Activated CD8-positive, alpha-beta memory T cell treated with anti-CD3 and anti-CD28 coated beads, Interleukin-2, amount 50 U/mL, for 24 hours (primary cell): ENCODE measurements at regions not wholly inside any gene's neighbourhood (a gene's known extent, or its start where the extent isn't known, plus 50 kb on each side); places are given as distances from the start of the nearest gene placed in this dataset.

Experiments used
- DNase-seq: peaks from one replicate; pipeline ENCODE4 v3.0.0-alpha.2; 2020; ENCODE audit errors: extremely low read depth

DNA sequence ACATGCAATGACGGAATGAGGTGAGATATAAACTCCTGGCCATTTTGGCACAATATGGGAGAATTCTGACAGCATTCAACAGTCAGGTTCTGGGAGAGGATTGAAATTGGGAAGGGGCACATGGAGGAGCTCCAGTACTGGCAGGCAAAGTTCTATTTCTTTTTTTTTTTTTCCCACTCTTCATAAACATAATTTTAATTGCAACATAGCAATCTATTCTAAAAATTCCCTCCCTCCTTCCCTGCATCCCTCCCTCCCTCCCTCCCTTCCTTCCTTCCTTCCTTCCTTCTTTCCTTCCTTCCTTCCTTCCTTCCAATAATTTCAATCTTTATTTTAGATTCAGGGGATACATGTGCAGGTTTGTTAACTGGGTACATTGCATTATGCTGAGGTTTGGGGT is 93.2 kb downstream of the PTCSC3 start:
- DNase-seq = no peak

DNA sequence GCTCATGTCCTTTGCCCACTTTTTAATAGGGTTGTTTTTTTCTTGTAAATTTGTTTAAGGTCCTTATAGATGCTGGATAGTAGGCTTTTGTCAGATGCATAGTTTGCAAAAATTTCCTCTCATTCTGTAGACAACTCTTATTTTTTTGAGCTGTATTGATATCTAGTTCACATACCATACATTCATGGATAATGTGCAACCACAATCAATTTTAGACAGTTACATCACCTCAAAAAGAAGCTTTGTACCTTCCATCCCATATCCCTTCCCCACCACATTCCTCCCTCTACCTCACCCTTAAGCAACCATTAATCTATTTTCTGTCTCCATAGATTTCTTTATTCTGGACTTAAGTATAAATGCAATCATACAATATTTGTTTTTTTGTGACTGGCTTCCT is 98.4 kb downstream of the PTCSC3 start:
- no peak for DNase-seq

DNA sequence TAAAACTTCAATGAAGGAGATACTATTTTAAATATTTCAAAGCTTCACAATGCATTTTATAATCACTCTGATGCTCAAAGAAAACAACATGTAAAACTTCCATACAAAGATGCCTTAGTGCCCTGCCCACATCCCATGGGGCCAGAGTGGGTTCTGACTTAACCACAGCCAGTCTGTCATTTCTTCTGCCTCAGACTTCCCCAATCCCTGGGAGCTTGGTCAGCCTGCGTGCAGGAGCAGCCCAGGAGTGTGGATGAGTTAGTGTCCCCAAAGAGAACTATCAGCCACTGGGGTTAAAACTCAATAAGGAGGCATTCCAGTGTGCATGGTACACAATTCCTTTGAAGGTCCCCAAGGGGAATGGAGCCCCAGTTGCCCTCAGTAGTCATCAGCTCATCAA is 100.3 kb downstream of the PTCSC3 start:
- DNase-seq = no peak

DNA sequence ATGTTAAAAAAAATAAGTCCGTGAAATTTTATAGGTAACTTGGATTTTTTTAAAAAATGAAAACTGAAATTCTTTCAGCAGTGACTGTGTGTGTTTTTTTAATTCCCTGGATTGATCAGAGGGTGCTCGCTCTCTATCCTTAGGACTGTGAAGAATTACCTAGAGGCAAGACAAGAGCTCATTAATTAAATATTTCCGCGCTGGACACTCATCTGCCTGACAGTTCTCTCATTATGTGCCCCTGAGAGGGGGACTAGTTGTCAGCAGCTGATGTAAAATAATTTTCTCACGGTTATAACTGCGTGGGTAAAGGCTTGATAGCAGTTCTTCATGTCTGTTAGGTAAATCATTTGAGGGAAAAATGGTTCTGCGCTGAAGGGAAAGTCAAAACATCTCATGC is 101.3 kb downstream of the PTCSC3 start:
- no peak for DNase-seq

DNA sequence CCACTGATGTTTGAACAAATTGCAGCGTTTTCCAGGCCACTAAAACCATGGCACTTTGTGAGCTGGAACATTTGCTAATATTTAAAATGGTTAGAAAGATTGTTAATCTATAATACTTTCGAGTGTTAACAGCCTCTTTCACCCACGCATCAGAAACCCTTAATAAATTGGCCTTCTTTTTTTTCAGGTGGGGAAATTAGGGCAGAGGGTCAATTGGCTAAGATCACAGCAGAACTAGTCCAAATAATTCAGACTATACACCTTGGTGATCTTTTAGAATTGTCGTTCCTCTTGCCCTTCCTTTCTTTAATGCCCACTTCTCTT is 105.8 kb downstream of the PTCSC3 start:
- no peak for DNase-seq

DNA sequence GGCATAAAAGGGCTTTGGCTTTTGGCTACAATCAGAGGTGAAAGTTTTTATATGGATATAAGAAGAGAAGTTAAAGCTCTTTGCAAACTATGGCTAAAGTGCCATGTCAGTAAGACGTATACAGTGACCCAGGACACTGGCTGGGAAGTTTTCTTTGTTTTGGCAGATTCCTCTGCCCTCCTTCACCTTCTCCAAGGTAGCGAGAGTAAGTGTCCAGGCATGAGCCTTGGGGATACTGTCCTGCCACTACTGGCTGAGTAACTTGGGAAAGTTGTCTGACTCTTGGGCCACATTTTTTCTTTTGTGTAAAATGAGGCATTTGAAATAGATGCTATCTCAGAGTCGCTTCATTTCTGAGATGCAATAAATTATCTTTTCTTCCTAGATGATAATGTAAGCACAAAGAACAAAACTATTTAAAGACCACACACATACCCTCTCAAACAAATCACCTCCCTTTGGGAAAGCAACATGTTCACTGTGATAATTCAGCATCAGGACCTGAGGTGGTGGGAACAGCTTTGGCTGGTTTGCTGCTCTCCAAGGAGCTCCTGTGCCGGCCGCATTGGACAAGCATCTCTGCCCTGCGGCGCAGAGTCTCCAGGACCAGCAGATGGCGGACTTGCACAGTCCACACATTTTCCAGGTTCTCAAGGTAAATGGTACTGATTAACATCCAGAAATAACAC is 106.3 kb downstream of the PTCSC3 start:
- DNase-seq = no peak

DNA sequence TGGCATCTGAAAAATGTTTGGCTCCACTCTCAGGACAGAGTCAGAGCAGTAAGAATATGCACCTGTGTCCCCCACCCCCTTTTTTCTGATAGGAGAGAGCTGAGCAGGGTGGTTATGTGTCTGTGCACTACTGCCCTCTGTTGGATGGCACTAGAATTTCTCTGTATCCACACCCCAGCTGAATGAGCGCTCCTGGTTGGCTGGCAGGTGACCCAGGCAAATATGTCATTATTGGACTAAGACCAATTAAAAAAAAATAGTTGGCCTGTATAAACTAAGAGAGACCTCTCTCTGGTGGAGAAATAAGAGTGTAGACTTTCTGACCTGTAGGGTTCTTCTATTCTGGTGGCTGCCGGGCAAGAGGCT is 107.0 kb downstream of the PTCSC3 start:
- no peak for DNase-seq

DNA sequence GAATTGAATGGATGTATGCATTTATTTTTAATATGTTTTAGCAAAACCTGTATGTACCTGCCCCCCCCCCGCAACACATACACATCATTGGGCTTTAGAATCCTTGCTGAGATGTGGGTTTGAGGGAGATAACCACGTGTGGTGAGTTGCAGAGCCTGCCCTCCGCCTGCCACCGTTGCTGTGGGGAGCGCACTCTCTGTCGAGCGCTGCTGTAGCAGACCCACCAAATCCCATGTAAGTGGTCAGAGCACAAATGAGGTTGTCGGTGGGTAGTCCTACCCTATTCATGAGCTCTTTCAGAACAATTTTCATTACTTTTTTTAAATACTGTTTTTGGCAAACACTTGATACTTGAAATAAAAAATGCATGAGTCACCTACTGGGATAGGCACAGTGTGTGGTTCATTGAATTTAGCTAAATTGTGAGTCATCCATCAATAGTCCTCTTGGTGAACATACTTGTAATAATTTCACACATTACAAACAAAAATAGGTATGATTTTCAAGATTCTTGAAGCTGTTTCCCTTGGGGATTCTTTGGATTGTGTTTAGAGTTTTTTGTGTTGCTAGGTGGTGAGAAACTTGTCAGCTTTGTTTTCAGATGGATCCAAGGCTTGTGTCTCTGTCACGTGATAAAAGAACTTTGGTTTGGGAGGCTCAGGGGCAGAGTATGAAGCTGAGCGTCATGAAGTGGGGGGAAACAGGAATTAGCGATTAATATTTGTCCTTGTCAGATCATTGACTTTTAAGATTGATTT is 107.6 kb downstream of the PTCSC3 start:
- DNase-seq = no peak

DNA sequence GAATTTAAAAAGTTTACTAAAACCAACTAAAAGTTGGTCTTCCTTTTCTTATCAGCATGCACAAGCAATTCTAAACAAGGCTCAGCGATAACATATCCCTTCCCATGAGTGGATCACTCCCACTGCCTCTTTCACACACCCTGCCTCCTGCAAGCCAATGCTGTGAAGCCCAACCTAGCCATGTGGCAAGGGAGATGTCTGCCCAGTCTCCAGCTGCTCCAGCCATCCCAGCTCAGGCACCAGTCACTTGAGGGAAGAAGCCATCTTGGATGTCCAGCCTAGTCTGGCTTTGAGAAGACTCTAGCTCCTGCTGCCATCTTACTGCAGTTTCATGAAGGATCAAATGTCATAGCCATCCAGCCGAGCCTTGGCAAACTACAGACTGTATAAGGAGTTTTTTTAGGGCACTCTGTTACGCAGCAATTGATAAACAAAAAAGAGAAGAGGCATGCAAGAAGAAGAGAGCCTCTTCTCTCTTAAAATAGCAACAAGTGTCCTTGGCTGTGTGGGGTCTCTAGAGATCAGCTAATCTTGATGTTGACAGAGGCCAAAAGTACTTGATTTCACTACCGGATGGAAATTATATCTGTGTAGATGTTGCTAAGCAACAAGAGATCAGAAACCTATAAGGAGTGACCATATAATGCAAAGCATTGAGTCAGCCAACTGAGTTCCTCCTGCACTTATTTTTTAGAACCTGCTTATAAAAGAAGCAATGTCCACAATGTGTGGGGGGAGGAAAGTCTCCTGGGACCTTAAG is 108.9 kb downstream of the PTCSC3 start:
- no peak for DNase-seq

DNA sequence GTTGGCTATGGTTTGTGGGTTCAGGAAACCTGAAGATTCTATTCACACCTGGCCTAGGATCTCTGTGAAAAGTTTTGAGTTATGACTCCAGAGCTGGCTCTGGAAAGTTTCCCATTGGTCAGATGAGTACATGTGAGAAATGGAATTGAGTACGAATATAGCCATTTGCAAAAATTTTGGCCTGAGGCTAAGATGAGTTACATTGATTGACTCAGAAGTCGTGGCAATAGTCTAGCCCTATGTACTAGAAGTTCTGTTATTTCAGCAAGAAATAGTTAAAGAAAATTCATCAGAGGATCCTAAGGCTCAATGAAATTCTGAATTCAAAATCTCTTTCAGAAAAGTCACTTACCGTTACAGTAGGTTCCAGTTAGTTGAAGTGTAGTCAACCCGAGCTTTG is 109.9 kb downstream of the PTCSC3 start:
- no peak for DNase-seq

DNA sequence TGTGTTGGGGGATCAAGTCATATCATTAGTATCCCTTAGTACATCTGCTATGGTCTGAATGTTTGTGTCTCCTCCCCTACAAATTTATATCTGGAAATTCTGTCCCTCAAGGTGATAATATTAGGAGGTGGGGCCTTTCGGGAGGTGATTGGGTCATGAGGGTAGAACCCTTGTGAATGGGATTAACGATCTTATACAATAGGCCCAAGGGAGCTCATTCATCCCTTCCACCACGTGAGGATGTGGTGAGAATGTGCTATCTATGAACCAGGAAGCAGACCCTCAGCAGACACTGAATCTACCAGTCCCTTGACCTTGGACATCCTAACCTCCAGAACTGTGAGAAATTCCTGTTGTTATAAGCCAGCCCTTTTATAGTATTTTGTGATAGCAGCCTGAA is 110.7 kb downstream of the PTCSC3 start:
- no peak for DNase-seq

DNA sequence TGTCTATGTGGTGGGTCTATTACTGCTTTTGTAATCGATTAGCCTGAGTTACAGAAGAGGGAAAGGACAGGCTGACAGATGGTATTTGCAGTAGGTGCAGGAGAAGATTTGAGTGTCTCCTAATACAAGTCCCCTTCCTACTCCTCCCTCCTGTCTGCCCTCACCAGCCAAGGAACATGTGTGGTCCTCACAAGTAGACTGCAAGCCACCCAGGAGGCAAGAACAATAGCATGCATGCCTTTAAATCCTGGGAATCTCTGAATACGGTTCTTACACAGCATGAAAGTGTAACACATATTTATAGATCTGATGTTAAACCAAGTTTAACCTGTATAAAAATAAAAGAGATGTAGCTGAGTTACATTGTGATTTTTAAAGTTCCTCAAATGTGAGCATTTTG is 117.0 kb downstream of the PTCSC3 start:
- no peak for DNase-seq

DNA sequence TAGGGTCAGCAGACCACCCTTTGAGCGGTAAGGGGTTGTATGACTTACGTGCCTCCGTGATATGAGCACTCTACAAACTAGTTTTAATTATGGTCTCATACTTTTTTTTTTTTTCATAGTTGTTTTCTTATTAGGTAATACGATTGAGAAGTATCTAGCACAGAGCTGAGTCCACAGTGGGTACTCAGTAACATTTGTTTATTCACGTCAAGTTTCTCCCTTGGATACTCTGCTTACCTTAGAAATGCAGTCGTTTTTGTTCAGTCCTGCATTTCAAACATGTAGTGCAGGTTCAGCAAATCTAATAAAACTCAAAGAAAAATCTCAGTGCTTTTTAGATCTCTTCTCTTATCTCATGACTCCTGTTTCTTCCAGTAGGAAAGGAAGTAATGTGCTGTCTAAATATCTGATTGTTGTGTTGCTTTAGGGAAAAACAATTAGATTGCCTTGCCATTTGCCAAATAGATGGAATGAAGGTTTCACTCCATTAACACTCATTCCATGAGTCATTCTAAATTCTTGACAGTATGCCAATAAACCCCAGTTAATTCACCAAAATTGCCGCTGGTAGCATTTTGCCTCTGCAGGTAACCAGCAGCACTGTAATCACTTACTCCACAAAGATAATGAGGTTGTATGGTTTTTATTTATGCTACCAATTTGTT is 118.9 kb downstream of the PTCSC3 start:
- no peak for DNase-seq

DNA sequence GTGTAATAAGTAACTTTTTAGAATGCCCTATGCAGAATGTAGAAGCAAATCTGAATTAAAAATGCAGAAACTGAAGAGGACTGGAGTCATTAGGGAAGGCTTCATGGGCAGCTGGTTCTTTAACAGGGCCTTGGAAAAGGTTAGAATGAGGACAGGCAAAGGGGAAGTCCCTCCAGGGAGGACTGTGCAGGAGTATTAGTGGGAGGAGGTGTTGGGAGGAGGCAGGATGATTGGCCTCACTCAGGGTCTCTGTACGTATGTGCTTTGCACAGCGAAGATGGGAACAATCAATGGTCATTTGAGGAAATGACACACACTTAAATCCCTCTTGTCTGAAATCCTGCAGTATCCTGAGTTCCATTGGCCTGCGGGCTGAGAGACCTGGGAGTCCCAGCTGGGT is 119.7 kb downstream of the PTCSC3 start:
- DNase-seq = no peak

DNA sequence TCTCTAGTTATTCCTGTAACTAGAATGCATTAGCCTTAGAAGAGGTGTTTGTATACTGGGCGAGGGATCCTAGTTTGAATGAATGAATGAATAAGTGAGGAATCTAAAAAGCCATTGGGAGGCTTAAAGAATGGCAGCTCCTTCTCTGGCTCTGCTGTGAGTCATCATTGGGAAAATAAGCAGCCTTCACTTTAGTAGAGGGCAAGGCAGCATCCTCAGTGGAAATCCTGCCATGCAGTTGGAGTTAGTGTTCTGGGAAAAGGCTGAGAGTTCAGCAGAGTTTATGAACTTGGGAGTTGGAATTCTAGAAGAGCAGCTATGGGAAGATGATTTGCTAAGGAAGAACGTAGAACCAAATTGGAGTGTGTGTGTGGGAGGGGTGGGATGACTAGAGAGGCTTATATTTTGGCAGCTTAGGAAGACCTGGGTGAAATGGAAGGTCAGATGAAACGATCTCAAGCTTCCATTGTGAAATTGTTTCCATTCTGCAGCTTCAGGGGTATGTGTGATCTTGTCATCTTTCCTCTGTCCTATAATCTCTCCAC is 120.8 kb downstream of the PTCSC3 start:
- no peak for DNase-seq

DNA sequence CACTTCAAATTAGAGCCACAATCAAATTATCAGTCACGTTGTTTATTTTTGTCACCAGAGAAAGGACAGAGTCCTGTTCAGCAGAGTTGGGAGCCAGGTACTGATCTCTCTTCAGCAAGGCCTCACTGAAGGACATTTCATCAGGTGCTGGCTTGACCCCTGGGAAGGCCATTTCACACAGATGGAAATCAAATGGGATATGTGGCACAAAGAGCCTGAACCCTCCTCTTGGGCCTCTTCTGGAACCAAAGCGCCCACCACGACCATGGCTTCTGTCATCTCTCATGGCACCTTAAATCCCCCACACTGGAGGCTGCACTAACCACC is 121.5 kb downstream of the PTCSC3 start:
- DNase-seq = no peak

DNA sequence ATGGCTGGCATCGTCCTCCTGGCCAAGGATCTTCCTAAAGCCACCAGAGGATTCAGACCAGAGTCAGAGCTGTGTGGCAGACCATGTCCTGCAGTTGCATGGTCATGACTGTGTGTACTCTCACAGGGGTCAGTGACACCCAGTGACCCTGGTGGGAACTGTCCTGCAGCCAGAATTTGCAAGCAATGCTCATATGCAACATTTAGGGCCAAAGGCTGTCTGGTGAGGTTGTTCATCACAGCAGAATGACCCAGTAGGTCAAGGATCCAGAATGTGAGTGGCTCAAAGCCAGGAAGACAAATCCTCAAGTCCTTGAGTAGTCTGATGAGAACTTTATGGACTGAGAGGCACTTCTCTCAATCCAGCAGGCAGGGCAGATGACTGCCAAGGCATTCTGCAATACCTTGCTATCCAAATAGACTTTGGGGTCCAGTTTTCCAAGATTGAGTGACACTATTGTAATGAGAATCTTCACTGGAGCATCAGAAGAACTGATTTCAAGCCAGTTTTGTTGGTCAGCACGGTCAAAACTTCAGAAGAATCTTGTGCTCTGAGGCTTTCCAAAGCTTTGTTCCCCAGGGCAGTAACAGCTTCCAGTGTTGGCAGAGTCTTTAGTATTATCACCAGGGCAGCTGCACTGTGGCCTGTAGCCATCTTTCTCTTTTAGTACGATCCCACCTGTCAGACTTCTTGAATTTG is 122.0 kb downstream of the PTCSC3 start:
- DNase-seq = no peak

DNA sequence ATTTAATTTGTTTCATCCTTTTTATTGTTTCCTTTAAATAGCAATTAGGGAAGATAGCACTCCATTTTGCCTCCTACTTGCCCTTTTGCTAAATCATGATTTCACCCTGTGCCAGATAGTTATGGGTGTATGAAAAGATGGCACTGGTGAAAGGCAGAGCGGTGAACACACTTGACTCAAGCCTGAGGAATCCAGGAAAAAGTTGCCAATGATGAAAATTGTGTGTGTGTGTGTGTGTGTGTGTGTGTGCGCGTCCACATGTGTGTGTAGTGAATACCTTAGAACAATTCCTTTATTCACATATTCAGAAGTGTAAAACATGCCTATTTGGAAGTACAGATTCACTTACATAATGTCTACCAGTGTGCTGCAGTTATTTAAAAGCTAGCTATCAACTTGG is 123.8 kb downstream of the PTCSC3 start:
- no peak for DNase-seq

DNA sequence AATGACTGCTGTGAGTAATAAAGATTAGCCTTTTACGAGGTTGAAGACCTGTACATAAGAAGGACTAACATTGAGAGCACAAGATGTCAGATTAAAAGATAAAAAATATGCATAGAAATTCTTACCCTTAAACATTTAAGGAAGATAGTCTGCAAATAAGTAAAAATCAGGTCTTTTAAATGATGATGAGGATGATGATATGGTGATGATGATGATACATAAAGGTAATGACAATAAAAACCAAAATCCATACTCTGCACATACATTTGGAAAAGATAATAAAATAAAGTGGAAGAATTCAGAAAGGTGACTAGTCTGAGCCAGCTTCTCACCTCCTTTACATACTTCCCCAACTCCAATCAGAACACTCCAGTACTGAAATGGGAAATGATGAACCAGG is 124.5 kb downstream of the PTCSC3 start:
- no peak for DNase-seq

DNA sequence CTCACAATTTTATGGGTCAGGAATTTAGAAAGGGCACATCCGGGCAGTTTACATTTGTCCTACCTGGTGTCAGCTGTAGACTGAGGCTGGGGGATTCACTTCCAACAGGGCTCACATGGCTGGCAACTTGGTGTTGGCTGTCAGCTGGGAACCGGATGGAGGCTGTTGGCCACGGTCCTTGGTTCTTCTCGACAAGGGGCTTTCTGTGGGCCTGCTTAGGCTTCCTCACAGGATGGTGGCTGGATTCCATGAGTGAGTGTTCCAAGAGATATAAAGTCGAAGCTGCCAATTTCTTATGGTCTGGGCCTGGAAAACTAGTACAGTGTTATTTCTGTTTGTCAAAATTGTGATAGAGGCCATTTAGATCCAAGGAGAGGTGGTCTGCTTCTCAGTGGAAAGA is 127.9 kb downstream of the PTCSC3 start:
- no peak for DNase-seq

DNA sequence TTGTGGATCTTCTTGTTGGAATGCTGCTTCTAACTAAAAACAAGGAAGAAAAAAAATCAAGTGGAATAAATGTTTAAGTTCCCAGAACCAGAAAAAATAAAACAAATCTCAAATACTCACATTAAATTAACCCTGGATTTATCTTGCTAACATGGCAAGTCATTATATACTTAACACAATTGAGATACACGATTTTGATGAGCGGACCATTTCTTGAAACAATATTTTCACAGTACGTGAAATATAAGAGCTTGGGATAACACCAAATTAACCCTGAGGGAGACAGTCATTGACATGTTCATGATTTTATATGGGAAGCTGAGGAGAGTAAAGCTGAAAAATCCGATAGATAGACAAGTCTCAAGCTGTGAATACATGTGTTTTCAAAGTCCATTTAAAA is 128.6 kb downstream of the PTCSC3 start:
- DNase-seq = no peak

DNA sequence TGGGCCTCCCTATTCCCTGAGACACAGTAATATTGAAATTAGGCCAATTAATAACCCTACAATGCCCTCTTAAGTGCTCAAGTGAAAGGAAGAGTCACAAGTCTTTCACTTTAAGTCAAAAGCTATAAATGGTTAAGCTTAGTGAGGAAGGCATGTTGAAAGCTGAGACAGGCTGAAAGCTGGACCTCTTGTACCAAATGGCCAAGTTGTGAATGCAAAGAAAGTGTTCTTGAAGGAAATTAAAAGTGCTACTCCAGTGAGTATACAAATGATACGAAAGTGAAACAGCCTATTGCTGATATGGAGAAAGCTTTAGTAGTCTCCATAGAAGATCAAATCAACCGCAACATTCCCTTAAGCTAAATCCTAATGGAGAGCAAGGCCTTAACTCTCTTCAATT is 140.8 kb downstream of the PTCSC3 start:
- DNase-seq = no peak
